Mesenchymal stem cell (in vitro differentiated cells and primary cell): ENCODE measurements at regions not wholly inside any gene's neighbourhood (a gene's known extent, or its start where the extent isn't known, plus 50 kb on each side); places are given as distances from the start of the nearest gene placed in this dataset.
A peak's percentile ranks its signal among the peaks of the same experiment; 100 is the strongest.

Experiments used
- DNase-seq: peaks from one replicate; pipeline ENCODE4 v3.0.0-alpha.2; 2013
- H2AFZ ChIP-seq: one replicate; pipeline ENCODE4 v1.6.1; 2013; ENCODE audit warnings: low read depth, mild to moderate bottlenecking, control low read depth, inconsistent platforms, low read length, moderate library complexity
- H2AK5ac ChIP-seq: 2 replicates; pipeline ENCODE4 v1.6.1; 2013; ENCODE audit warnings: low read length, moderate library complexity, mild to moderate bottlenecking, inconsistent platforms; ENCODE audit not compliant: severe bottlenecking
- H2BK120ac ChIP-seq: one replicate; pipeline ENCODE4 v1.6.1; 2013; ENCODE audit warnings: low read depth, mild to moderate bottlenecking, inconsistent platforms, low read length, moderate library complexity
- H2BK12ac ChIP-seq, 2 experiments: one replicate each; pipeline ENCODE4 v1.6.1; 2013; ENCODE audit warnings: inconsistent platforms in 2 of 2, low read length in 2 of 2, mild to moderate bottlenecking in 2 of 2, moderate library complexity in 2 of 2, control low read depth in 1 of 2
- H2BK15ac ChIP-seq: one replicate; pipeline ENCODE4 v1.6.1; 2013; ENCODE audit warnings: mild to moderate bottlenecking, low read depth, inconsistent platforms; ENCODE audit not compliant: poor library complexity, severe bottlenecking
- H2BK5ac ChIP-seq: 2 replicates; pipeline ENCODE4 v1.6.1; 2013; ENCODE audit warnings: low read depth, mild to moderate bottlenecking, low read length, control low read depth, inconsistent platforms; ENCODE audit not compliant: poor library complexity, severe bottlenecking
- H3K14ac ChIP-seq, 2 experiments: one replicate each; pipeline ENCODE4 v1.6.1; 2013; ENCODE audit warnings: inconsistent platforms in 2 of 2, low read length in 2 of 2, control low read depth in 1 of 2, mild to moderate bottlenecking in 1 of 2, moderate library complexity in 1 of 2
- H3K18ac ChIP-seq, 2 experiments: one replicate each; pipeline ENCODE4 v1.6.1; 2013; ENCODE audit warnings: inconsistent platforms in 2 of 2, low read length in 2 of 2, control low read depth in 1 of 2, low read depth in 1 of 2, mild to moderate bottlenecking in 1 of 2
- H3K23ac ChIP-seq, 2 experiments: one replicate each; pipeline ENCODE4 v1.6.1; 2013; ENCODE audit warnings: inconsistent platforms in 2 of 2, low read length in 2 of 2, mild to moderate bottlenecking in 2 of 2, moderate library complexity in 2 of 2, control low read depth in 1 of 2
- H3K27ac ChIP-seq: 2 replicates; pipeline ENCODE4 v1.5.1; 2013; ENCODE audit warnings: mild to moderate bottlenecking, moderate library complexity, low read length, control low read depth, inconsistent platforms; ENCODE audit not compliant: poor library complexity, severe bottlenecking
- H3K27me3 ChIP-seq, 2 experiments: 2 replicates each; pipeline versions ENCODE4 v1.6.1 to v1.7.0; 2013; ENCODE audit warnings: low read length in 2 of 2, mild to moderate bottlenecking in 2 of 2, moderate library complexity in 2 of 2, control low read depth in 1 of 2, inconsistent platforms in 1 of 2; ENCODE audit not compliant: control insufficient read depth in 1 of 2, insufficient read depth in 1 of 2
- H3K36me3 ChIP-seq, 2 experiments: 2 replicates each; pipeline versions ENCODE4 v1.6.1 to v1.7.0; 2013; ENCODE audit warnings: low read length in 2 of 2, control low read depth in 1 of 2, inconsistent platforms in 1 of 2, low read depth in 1 of 2, mild to moderate bottlenecking in 1 of 2; ENCODE audit not compliant: insufficient read depth in 2 of 2, control insufficient read depth in 1 of 2
- H3K4ac ChIP-seq, 2 experiments: one replicate each; pipeline ENCODE4 v1.6.1; 2013; ENCODE audit warnings: inconsistent platforms in 2 of 2, low read length in 2 of 2, mild to moderate bottlenecking in 2 of 2, moderate library complexity in 2 of 2, control low read depth in 1 of 2, low read depth in 1 of 2
- H3K4me1 ChIP-seq: 2 replicates; pipeline ENCODE4 v1.6.1; 2013; ENCODE audit warnings: low read depth, low read length, control low read depth; ENCODE audit not compliant: control insufficient read depth, insufficient read depth
- H3K4me2 ChIP-seq: 2 replicates; pipeline ENCODE4 v1.6.1; 2013; ENCODE audit warnings: low read length, mild to moderate bottlenecking, inconsistent platforms; ENCODE audit not compliant: poor library complexity, severe bottlenecking
- H3K4me3 ChIP-seq, 2 experiments: 2 replicates each; pipeline versions ENCODE4 v1.5.1 to v1.7.0; 2013; ENCODE audit warnings: low read length in 2 of 2, mild to moderate bottlenecking in 2 of 2, control low read depth in 1 of 2, low read depth in 1 of 2; ENCODE audit not compliant: insufficient read depth in 1 of 2
- H3K79me1 ChIP-seq: replicated peaks from 2 replicates; pipeline ENCODE4 v1.6.1; 2013; ENCODE audit warnings: mild to moderate bottlenecking, control low read depth, low read length, inconsistent platforms; ENCODE audit not compliant: poor library complexity, severe bottlenecking
- H3K9ac ChIP-seq: 2 replicates; pipeline ENCODE4 v1.7.0; 2013; ENCODE audit warnings: mild to moderate bottlenecking, low read length, moderate library complexity
- H3K9me3 ChIP-seq: 2 replicates; pipeline ENCODE4 v1.7.0; 2013; ENCODE audit warnings: mild to moderate bottlenecking, low read length; ENCODE audit not compliant: control insufficient read depth
- H4K8ac ChIP-seq: one replicate; pipeline ENCODE4 v1.6.1; 2013; ENCODE audit warnings: inconsistent platforms, mild to moderate bottlenecking, low read length, moderate library complexity
- H4K91ac ChIP-seq: one replicate; pipeline ENCODE4 v1.6.1; 2013; ENCODE audit warnings: mild to moderate bottlenecking, low read length, inconsistent platforms
- WGBS: methylation state at CpG from one replicate; pipeline ENCODE4 v1.1.7; 2013; ENCODE audit warnings: mixed read lengths; 5-methylcytosine and 5-hydroxymethylcytosine counted together

- WGBS: 89% methylated on average over 1 of the region's 1 CpG
- Histone ChIP-seq H3K4me3 (no peak overlapping the region), H4K91ac (no peak overlapping the region), H3K14ac (no peak overlapping the region), H3K18ac (no peak overlapping the region), H4K8ac (no peak overlapping the region), H3K4me2 (no peak overlapping the region), H3K36me3 (no peaks in the 10 kb centered on the region), H2BK120ac (no peak overlapping the region), H3K23ac (no peak overlapping the region), H3K27me3 (peaks cover 0 to 5% of the 10 kb centered on the region in 2 experiments), H2BK12ac (no peak overlapping the region), H3K27ac (no peak overlapping the region), H2AFZ (no peak overlapping the region), H2BK15ac (no peak overlapping the region), H3K9me3 (no peaks in the 10 kb centered on the region), H3K4me1 (no peaks in the 10 kb centered on the region), H3K79me1 (no peaks in the 10 kb centered on the region), H2BK5ac (no peak overlapping the region), H2AK5ac (no peak overlapping the region), H3K9ac (no peak overlapping the region), H3K4ac (no peak overlapping the region)
- DNase-seq: no peak
Observed at GRCh38 chr10:83937826-83938225, 201.5 kb upstream of the GHITM start.

GRCh38 chr10:83941189-83941588 lies 198.1 kb upstream of the GHITM start:
- Histone ChIP-seq H2BK15ac (no peak overlapping the region), H3K4me3 (no peak overlapping the region), H2AK5ac (no peak overlapping the region), H3K36me3 (no peaks in the 10 kb centered on the region), H3K4me2 (no peak overlapping the region), H3K4me1 (no peaks in the 10 kb centered on the region), H3K27me3 (peaks cover 0 to 7% of the 10 kb centered on the region in 2 experiments), H3K23ac (no peak overlapping the region), H3K9ac (no peak overlapping the region), H3K18ac (no peak overlapping the region), H3K4ac (no peak overlapping the region), H4K8ac (no peak overlapping the region), H3K14ac (no peak overlapping the region), H2BK5ac (no peak overlapping the region), H2AFZ (no peak overlapping the region), H3K9me3 (no peaks in the 10 kb centered on the region), H2BK120ac (no peak overlapping the region), H3K79me1 (no peaks in the 10 kb centered on the region), H3K27ac (no peak overlapping the region), H2BK12ac (no peak overlapping the region), H4K91ac (no peak overlapping the region)
- DNase-seq: no peak
- WGBS: 57% methylated on average over 2 of the region's 2 CpGs

GRCh38 chr10:83942410-83942809 lies 196.9 kb upstream of the GHITM start:
- no peaks in the 10 kb centered on the region for H3K9me3 ChIP-seq
- no peak overlapping the region for H3K18ac ChIP-seq
- no peak for DNase-seq
- H2BK12ac ChIP-seq: no peak overlapping the region
- H2BK120ac ChIP-seq: no peak overlapping the region
- H3K4ac ChIP-seq: no peak overlapping the region
- H3K14ac ChIP-seq: no peak overlapping the region
- H3K9ac ChIP-seq: no peak overlapping the region
- H3K4me1 ChIP-seq: no peaks in the 10 kb centered on the region
- H3K27ac ChIP-seq: no peak overlapping the region
- no peak overlapping the region for H2BK15ac ChIP-seq
- no peak overlapping the region for H3K23ac ChIP-seq
- H3K79me1 ChIP-seq: no peaks in the 10 kb centered on the region
- H2AFZ ChIP-seq: no peak overlapping the region
- no peak overlapping the region for H4K91ac ChIP-seq
- H3K27me3 ChIP-seq: peaks cover 0 to 7% of the 10 kb centered on the region in 2 experiments
- no peak overlapping the region for H2BK5ac ChIP-seq
- no peak overlapping the region for H3K4me3 ChIP-seq
- H3K36me3 ChIP-seq: no peaks in the 10 kb centered on the region
- H4K8ac ChIP-seq: no peak overlapping the region
- 74% methylated on average over 2 of the region's 3 CpGs for WGBS
- no peak overlapping the region for H2AK5ac ChIP-seq
- H3K4me2 ChIP-seq: no peak overlapping the region

GRCh38 chr10:83943049-83943448 lies 196.3 kb upstream of the GHITM start:
- H3K4me2 ChIP-seq: no peak overlapping the region
- H2BK12ac ChIP-seq: no peak overlapping the region
- no peaks in the 10 kb centered on the region for H3K4me1 ChIP-seq
- no peaks in the 10 kb centered on the region for H3K9me3 ChIP-seq
- no peak overlapping the region for H2AK5ac ChIP-seq
- peak overlapping the region in 1 of 2 experiments; percentile 29 for H3K4me3 ChIP-seq
- no peak overlapping the region for H4K91ac ChIP-seq
- H3K27ac ChIP-seq: no peak overlapping the region
- no peak for DNase-seq
- no peak overlapping the region for H2AFZ ChIP-seq
- no peak overlapping the region for H2BK15ac ChIP-seq
- no peaks in the 10 kb centered on the region for H3K36me3 ChIP-seq
- no peak overlapping the region for H3K23ac ChIP-seq
- H2BK5ac ChIP-seq: no peak overlapping the region
- 75% methylated on average over 5 of the region's 5 CpGs for WGBS
- H3K18ac ChIP-seq: no peak overlapping the region
- H3K4ac ChIP-seq: no peak overlapping the region
- H2BK120ac ChIP-seq: no peak overlapping the region
- peaks cover 0 to 7% of the 10 kb centered on the region in 2 experiments for H3K27me3 ChIP-seq
- H3K14ac ChIP-seq: no peak overlapping the region
- H4K8ac ChIP-seq: no peak overlapping the region
- H3K9ac ChIP-seq: no peak overlapping the region
- no peaks in the 10 kb centered on the region for H3K79me1 ChIP-seq
